ENCODE measurements at regions not wholly inside any gene's neighbourhood (a gene's known extent, or its start where the extent isn't known, plus 50 kb on each side); places are given as distances from the start of the nearest gene placed in this dataset.

DNA sequence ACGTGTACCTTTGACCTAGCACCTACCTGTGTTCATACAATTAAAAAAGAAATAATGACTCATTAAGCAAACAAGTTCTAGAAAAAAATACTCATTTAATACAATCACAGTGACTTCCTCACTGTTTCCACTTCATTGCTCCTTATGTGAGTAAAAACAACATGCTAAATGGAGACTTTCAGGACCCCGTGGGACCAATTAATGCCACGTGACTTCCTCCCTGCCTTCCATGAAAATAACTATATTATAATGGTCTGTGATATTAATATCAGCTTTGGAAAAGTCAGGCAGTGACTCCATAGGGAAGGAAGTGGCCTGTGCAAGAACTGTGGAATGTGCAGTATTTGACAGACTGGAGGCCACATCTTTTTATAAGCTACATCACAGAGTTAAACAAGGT is 337.8 kb downstream of the HLX start:
- in situ Hi-C loops (cut with MboI), result no loop called here
- peaks cover 11% of the 10 kb centered on the region for H3K4me1 ChIP-seq (ENCODE audit: insufficient read depth)
- no peak overlapping the region for H3K9ac ChIP-seq
- no peak overlapping the region for H3K4me3 ChIP-seq
- H3K79me2 ChIP-seq (ENCODE audit: insufficient read depth), result no peaks in the 10 kb centered on the region
- no peak overlapping the region for H3K4me2 ChIP-seq (ENCODE audit: unreplicated experiment)
- peak; percentile 31 for DNase-seq
- H3F3A ChIP-seq (ENCODE audit: insufficient read depth), result no peaks in the 10 kb centered on the region
- no peaks in the 10 kb centered on the region for H3K27me3 ChIP-seq (replicated peaks; ENCODE audit: insufficient read depth)
- H3K9me2 ChIP-seq (ENCODE audit: insufficient read depth), result no peaks in the 10 kb centered on the region
- H4K20me1 ChIP-seq (ENCODE audit: insufficient read depth), result no peaks in the 10 kb centered on the region
- 7 to 8% methylated on average over 3 of the region's 3 CpGs for WGBS, 2 experiments (ENCODE audit: low coverage in 1 of 2, low lambda C conversion rate in 2 of 2, missing lambda C conversion rate in 2 of 2)
- no peaks in the 10 kb centered on the region for H3K9me3 ChIP-seq (ENCODE audit: low read depth)
- no peak for TF ChIP-seq EZH2phosphoT487 (IDR thresholded peaks at IDR 0.05; ENCODE audit: insufficient read depth, low read depth)
- no peak for TF ChIP-seq EZH2 (IDR thresholded peaks at IDR 0.05; ENCODE audit: insufficient read depth, poor library complexity, severe bottlenecking)
- H3K36me3 ChIP-seq (ENCODE audit: low read depth), result no peaks in the 10 kb centered on the region
- H2AFZ ChIP-seq, result no peak overlapping the region
- no peak overlapping the region for H3K27ac ChIP-seq

GRCh38 chr1:221223281-221223680 is 344.0 kb downstream of the HLX start:
- H4K20me1 ChIP-seq (ENCODE audit: insufficient read depth), result no peaks in the 10 kb centered on the region
- no peak overlapping the region for H3K9ac ChIP-seq
- no peaks in the 10 kb centered on the region for H3K9me2 ChIP-seq (ENCODE audit: insufficient read depth)
- in situ Hi-C loops (cut with MboI), result no loop called here
- H2AFZ ChIP-seq, result no peak overlapping the region
- no peak overlapping the region for H3K4me3 ChIP-seq
- 40 to 60% methylated on average over 2 of the region's 2 CpGs for WGBS, 2 experiments (ENCODE audit: low coverage in 1 of 2, low lambda C conversion rate in 2 of 2, missing lambda C conversion rate in 2 of 2)
- TF ChIP-seq EZH2 (IDR thresholded peaks at IDR 0.05; ENCODE audit: insufficient read depth, poor library complexity, severe bottlenecking) (no peak), EZH2phosphoT487 (IDR thresholded peaks at IDR 0.05; ENCODE audit: insufficient read depth, low read depth) (no peak)
- H3K36me3 ChIP-seq (ENCODE audit: low read depth), result no peaks in the 10 kb centered on the region
- H3K4me2 ChIP-seq (ENCODE audit: unreplicated experiment), result no peak overlapping the region
- H3K27me3 ChIP-seq (replicated peaks; ENCODE audit: insufficient read depth), result peaks cover 2% of the 10 kb centered on the region; the same call in 1 of the 2 replicates
- H3K9me3 ChIP-seq (ENCODE audit: low read depth), result peaks cover 7% of the 10 kb centered on the region
- DNase-seq, result no peak
- H3K4me1 ChIP-seq (ENCODE audit: insufficient read depth), result no peaks in the 10 kb centered on the region
- no peak overlapping the region for H3K27ac ChIP-seq
- H3K79me2 ChIP-seq (ENCODE audit: insufficient read depth), result no peaks in the 10 kb centered on the region
- no peaks in the 10 kb centered on the region for H3F3A ChIP-seq (ENCODE audit: insufficient read depth)

- Histone ChIP-seq H3K27ac (no peak overlapping the region), H2AFZ (no peak overlapping the region), H3F3A (ENCODE audit: insufficient read depth) (no peaks in the 10 kb centered on the region), H3K4me1 (ENCODE audit: insufficient read depth) (no peaks in the 10 kb centered on the region), H4K20me1 (ENCODE audit: insufficient read depth) (no peaks in the 10 kb centered on the region), H3K36me3 (ENCODE audit: low read depth) (no peaks in the 10 kb centered on the region), H3K9ac (no peak overlapping the region), H3K9me2 (ENCODE audit: insufficient read depth) (no peaks in the 10 kb centered on the region), H3K4me2 (ENCODE audit: unreplicated experiment) (no peak overlapping the region), H3K4me3 (no peak overlapping the region), H3K79me2 (ENCODE audit: insufficient read depth) (no peaks in the 10 kb centered on the region), H3K27me3 (replicated peaks; ENCODE audit: insufficient read depth) (peaks cover 7% of the 10 kb centered on the region; the same call in 1 of the 2 replicates), H3K9me3 (ENCODE audit: low read depth) (peaks cover 7% of the 10 kb centered on the region)
- in situ Hi-C loops (cut with MboI), result no loop called here
- WGBS, 2 experiments (ENCODE audit: low coverage in 1 of 2, low lambda C conversion rate in 2 of 2, missing lambda C conversion rate in 2 of 2), result 56 to 58% methylated on average over 8 of the region's 8 CpGs
- no peak for DNase-seq
- no peak for TF ChIP-seq EZH2 (IDR thresholded peaks at IDR 0.05; ENCODE audit: insufficient read depth, poor library complexity, severe bottlenecking)
- TF ChIP-seq EZH2phosphoT487 (IDR thresholded peaks at IDR 0.05; ENCODE audit: insufficient read depth, low read depth), result no peak
Measured at GRCh38 chr1:221227460-221227859, 348.2 kb downstream of the HLX start.

DNA sequence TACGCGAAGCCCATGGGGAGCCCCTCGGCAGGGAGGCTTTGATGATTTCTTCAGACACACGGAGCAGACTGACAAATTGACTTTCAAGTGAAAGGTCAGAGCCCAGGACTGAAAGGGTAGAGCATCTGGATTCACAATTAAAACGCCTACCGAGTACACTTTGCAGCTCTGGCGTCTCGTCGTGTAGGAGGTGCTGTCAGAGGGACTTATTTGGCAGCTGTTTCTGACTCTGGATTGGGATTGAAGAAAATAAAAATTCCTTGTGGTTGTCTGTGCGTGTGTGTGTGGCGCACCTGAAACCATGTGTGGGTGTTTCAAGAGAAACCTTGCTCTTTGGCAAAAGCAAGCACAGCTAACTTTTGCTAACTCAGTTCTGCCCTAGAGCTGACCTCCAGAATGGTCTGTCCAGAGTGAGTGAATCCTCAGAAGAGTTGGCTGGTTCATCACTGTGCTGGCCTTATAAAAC is 348.7 kb downstream of the HLX start:
- no peak overlapping the region for H3K4me2 ChIP-seq (ENCODE audit: unreplicated experiment)
- peaks cover 7% of the 10 kb centered on the region; the same call in 1 of the 2 replicates for H3K27me3 ChIP-seq (replicated peaks; ENCODE audit: insufficient read depth)
- no peaks in the 10 kb centered on the region for H3K79me2 ChIP-seq (ENCODE audit: insufficient read depth)
- in situ Hi-C loops (cut with MboI), result no loop called here
- 10 to 14% methylated on average over 11 of the region's 11 CpGs for WGBS, 2 experiments (ENCODE audit: low coverage in 1 of 2, low lambda C conversion rate in 2 of 2, missing lambda C conversion rate in 2 of 2)
- no peaks in the 10 kb centered on the region for H4K20me1 ChIP-seq (ENCODE audit: insufficient read depth)
- H3K9me3 ChIP-seq (ENCODE audit: low read depth), result peaks cover 7% of the 10 kb centered on the region
- no peak for DNase-seq
- no peaks in the 10 kb centered on the region for H3K9me2 ChIP-seq (ENCODE audit: insufficient read depth)
- no peak overlapping the region for H3K4me3 ChIP-seq
- no peaks in the 10 kb centered on the region for H3K36me3 ChIP-seq (ENCODE audit: low read depth)
- H3K27ac ChIP-seq, result no peak overlapping the region
- H3K4me1 ChIP-seq (ENCODE audit: insufficient read depth), result no peaks in the 10 kb centered on the region
- TF ChIP-seq EZH2 (IDR thresholded peaks at IDR 0.05; ENCODE audit: insufficient read depth, poor library complexity, severe bottlenecking), result no peak
- no peak for TF ChIP-seq EZH2phosphoT487 (IDR thresholded peaks at IDR 0.05; ENCODE audit: insufficient read depth, low read depth)
- no peak overlapping the region for H3K9ac ChIP-seq
- H2AFZ ChIP-seq, result no peak overlapping the region
- H3F3A ChIP-seq (ENCODE audit: insufficient read depth), result no peaks in the 10 kb centered on the region

- in situ Hi-C loops (cut with MboI), result no loop called here
- DNase-seq, result no peak
- no peak overlapping the region for H3K4me3 ChIP-seq
- no peaks in the 10 kb centered on the region for H3K36me3 ChIP-seq (ENCODE audit: low read depth)
- no peaks in the 10 kb centered on the region for H3K4me1 ChIP-seq (ENCODE audit: insufficient read depth)
- H3K9ac ChIP-seq, result no peak overlapping the region
- TF ChIP-seq EZH2phosphoT487 (IDR thresholded peaks at IDR 0.05; ENCODE audit: insufficient read depth, low read depth), result no peak
- no peak for TF ChIP-seq EZH2 (IDR thresholded peaks at IDR 0.05; ENCODE audit: insufficient read depth, poor library complexity, severe bottlenecking)
- no peaks in the 10 kb centered on the region for H3F3A ChIP-seq (ENCODE audit: insufficient read depth)
- peaks cover 7% of the 10 kb centered on the region; the same call in 1 of the 2 replicates for H3K27me3 ChIP-seq (replicated peaks; ENCODE audit: insufficient read depth)
- H3K4me2 ChIP-seq (ENCODE audit: unreplicated experiment), result no peak overlapping the region
- peaks cover 4% of the 10 kb centered on the region for H3K9me3 ChIP-seq (ENCODE audit: low read depth)
- H3K27ac ChIP-seq, result no peak overlapping the region
- WGBS, 2 experiments (ENCODE audit: low coverage in 1 of 2, low lambda C conversion rate in 2 of 2, missing lambda C conversion rate in 2 of 2), result 23 to 24% methylated on average over 5 of the region's 5 CpGs
- no peaks in the 10 kb centered on the region for H3K9me2 ChIP-seq (ENCODE audit: insufficient read depth)
- H4K20me1 ChIP-seq (ENCODE audit: insufficient read depth), result no peaks in the 10 kb centered on the region
- H2AFZ ChIP-seq, result no peak overlapping the region
- no peaks in the 10 kb centered on the region for H3K79me2 ChIP-seq (ENCODE audit: insufficient read depth)
Measured at GRCh38 chr1:221228594-221228993, 349.4 kb downstream of the HLX start.
